AG09309 (cell line): ENCODE measurements at regions not wholly inside any gene's neighbourhood (a gene's known extent, or its start where the extent isn't known, plus 50 kb on each side); places are given as distances from the start of the nearest gene placed in this dataset.

Experiments used
- DNase-seq: peaks from one replicate; pipeline ENCODE4 v3.0.0-alpha.2; 2010; ENCODE audit warnings: low read depth
- H3K4me3 ChIP-seq: 2 replicates; pipeline ENCODE4 v1.5.1; 2011; ENCODE audit warnings: mild to moderate bottlenecking, low read depth, low read length, moderate library complexity; ENCODE audit not compliant: control insufficient read depth
- TF ChIP-seq, protein P1 (sequence below): IDR thresholded peaks from 2 replicates; pipeline ENCODE4 v1.5.1; 2011; ENCODE audit warnings: mild to moderate bottlenecking, low read depth, low read length, inconsistent platforms; ENCODE audit not compliant: insufficient read depth, control insufficient read depth; ENCODE audit errors: missing control alignments

DNA sequence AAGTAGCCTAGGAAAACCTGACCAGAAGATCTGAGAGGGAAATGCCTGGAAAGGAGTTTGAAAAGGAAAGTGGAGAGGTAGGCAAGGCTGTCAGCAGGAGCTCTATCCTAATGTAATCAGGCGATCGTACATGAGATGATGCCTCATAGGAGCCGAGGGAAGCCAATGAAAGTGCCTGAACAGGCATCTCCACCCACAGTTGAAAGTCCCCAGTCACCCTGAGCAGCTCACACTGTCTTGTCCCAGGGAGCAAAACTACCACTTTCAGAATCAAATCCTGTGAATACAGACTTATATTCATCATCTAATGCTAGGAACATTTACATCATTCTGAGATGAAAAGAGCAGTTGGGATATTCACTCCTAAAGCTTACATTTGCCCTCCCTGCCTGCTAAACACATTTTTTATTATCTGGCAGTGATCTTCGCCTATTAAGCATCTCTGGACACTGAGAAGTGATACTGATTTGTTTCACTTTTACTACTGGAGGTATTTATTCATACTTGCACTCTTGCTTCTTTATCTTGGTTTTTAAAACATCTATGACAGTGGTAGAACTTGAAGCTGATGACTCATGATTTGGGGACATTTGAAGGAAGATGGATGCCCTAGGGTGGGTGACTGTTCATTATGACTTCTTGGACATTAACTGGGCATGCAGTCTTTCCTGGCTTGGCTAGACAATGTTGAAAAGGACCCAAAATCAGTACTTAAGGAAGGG lies 221.6 kb downstream of the SEC16B start:
- TF ChIP-seq, protein P1, sequence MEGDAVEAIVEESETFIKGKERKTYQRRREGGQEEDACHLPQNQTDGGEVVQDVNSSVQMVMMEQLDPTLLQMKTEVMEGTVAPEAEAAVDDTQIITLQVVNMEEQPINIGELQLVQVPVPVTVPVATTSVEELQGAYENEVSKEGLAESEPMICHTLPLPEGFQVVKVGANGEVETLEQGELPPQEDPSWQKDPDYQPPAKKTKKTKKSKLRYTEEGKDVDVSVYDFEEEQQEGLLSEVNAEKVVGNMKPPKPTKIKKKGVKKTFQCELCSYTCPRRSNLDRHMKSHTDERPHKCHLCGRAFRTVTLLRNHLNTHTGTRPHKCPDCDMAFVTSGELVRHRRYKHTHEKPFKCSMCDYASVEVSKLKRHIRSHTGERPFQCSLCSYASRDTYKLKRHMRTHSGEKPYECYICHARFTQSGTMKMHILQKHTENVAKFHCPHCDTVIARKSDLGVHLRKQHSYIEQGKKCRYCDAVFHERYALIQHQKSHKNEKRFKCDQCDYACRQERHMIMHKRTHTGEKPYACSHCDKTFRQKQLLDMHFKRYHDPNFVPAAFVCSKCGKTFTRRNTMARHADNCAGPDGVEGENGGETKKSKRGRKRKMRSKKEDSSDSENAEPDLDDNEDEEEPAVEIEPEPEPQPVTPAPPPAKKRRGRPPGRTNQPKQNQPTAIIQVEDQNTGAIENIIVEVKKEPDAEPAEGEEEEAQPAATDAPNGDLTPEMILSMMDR: no peak
- no peak for DNase-seq

DNA sequence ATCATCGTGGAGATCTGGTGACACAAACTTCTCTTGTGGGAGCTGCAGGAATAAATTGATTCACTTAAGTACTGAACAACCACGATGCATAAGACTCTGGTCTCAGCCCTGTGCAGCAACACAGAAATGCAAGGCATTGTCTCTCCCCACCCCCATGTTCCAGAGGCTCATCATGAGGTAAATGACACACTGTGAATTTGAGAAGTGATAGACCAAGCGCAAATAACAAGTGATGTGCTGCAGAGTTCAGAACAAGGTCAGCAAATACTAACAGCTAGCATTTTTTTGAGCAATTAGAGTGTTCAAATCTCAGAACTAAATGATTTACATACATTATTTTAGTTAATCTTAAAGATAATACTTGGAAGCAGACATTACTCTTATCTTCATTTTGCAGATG lies 223.7 kb downstream of the SEC16B start:
- H3K4me3 ChIP-seq: no peak overlapping the region
- DNase-seq: no peak
- TF ChIP-seq, protein P1: no peak

More for the DNA sequence above, 221.6 kb downstream of the SEC16B start:
- H3K4me3 ChIP-seq: no peak overlapping the region

DNA sequence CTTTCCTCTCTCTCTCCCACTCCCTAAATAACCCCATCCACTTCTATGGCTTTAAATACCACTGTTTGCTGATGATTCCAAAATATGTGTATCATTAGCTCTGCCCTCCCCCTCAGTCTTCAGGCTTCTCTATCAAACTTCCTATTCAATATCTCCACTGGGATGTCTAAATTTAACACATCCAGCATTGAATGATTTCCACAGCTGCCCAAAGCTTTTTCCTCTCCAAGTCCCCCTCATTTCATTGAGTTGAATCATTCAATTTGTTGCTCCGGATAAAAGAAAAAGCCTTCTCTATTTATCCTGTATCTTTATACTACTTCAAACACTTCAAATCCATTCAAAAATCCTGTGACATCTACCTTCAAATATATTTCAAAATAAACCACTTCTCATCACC lies 225.0 kb downstream of the SEC16B start:
- DNase-seq: no peak
- TF ChIP-seq, protein P1: no peak
- H3K4me3 ChIP-seq: no peak overlapping the region

DNA sequence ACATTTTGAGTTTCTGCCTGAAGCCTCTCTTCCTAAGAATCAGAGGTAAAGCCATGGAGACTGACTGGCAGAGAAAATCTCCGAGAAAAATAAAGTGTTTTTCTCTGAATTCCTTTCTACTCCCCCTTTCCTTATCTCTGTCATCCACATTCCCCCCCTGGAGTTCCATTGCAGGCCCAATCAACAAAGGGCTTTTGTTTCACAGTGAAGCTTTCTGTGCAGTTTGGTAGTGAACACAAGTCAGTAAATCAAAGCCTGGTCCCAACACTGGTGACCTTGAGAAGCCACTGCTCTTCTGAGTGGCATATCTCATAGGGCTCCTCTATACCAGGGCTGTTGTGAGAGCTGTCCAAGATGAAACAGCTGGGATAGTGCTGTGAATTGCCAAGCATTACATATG lies 228.4 kb downstream of the SEC16B start:
- TF ChIP-seq, protein P1: no peak
- no peak for DNase-seq
- no peak overlapping the region for H3K4me3 ChIP-seq

DNA sequence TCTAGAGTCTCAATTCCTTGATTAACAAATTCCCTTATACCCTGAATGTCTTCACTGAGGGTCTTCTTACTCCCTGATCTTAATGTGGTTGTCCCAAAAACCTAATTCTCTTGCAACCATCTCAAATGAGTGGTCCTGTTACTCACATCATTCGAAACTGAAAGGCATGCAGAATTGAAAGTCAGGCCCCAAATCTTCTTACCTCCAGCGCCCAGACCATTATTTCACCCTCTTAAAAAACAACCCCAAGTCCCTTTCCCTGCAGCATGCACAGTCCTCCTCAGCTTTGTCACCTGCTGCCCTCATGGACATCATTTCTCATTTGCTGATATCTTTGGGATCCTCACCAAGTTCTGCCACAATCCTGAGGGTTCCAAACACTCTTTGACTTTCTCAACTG lies 230.1 kb downstream of the SEC16B start:
- TF ChIP-seq, protein P1: no peak
- DNase-seq: no peak
- no peak overlapping the region for H3K4me3 ChIP-seq

DNA sequence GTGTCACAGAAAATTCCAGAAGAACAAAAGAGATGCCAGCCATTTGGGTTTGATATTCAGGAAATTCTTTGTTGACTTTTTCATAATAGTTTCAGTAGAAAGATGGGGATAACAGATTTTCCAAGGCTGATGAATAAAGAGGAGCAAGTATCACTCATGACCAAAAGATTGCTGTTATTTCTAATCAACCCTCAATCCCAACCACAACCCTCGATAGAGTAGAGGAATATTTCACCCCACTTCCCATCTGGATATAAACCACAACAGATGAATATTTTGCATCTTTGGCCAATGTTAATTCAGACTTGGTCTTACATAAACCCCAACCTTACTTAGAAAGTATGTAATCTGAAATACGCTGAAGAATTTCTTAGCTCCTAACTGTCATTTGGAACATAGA lies 232.4 kb downstream of the SEC16B start:
- TF ChIP-seq, protein P1: no peak
- H3K4me3 ChIP-seq: no peak overlapping the region
- DNase-seq: no peak
